GM04503 (cell line): ENCODE measurements at regions not wholly inside any gene's neighbourhood (a gene's known extent, or its start where the extent isn't known, plus 50 kb on each side); places are given as distances from the start of the nearest gene placed in this dataset.

ENCODE experiments used
- DNase-seq: peaks from one replicate; pipeline ENCODE4 v3.0.0-alpha.2; 2012; ENCODE audit warnings: low read depth

DNA sequence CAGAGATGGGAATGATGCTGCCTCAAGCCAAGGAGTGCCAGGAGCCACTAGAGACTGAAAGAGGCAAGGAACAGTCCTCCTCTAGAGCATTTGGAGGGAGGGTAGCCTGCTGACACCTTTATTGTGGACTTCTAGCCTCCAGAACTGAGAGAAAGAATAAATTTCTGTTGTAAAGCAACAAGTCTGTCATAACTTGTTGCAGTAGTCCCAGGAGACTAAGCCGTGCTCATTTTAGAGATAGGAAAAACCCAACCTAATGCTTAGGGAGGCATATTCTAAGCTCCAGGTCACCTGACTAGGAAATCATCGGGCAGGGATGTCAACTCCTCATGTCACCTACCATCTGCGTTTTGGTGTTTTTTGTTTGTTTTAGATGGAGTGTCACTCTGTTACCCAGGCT, 345.4 kb upstream of the EEF2KMT start:
- no peak for DNase-seq

DNA sequence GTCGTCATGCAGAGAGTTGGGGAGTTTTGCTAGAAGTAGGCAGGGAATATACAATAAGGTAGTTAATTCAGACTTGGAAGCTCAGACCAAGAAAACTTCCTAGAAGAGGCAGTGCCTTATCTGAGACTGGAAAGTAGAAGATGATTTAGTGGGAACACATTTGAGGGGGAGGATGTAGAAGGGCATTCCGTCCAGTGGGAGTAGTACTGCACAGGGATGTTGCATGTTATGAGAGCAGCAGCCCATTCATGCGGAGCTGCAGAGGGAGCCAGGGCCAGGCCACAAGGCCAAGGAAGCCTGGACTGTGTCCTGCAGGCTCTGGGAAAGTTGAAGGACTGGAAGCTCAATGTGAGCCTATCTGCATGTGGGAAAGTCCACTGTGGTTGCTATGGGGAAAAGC, 344.5 kb upstream of the EEF2KMT start:
- DNase-seq: no peak

DNA sequence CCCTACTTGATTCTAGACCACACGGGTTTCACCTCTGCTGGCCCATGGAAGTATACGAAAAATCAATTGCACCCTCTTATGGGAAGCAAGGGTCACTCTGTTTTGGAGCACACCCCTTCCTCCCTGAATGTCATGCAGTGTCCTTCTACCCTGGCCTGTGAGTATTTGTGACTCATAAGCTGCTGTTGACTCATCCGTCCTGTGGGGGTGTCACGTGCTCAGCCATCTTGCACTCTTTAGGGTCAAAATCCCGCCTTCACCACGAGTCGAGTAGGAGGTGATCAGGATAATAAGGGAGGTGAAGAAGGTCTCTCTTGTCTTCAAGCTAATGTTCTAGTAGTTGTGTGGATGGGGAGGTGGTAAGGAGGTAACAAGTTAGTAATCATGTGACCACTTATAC, 341.0 kb upstream of the EEF2KMT start:
- no peak for DNase-seq

DNA sequence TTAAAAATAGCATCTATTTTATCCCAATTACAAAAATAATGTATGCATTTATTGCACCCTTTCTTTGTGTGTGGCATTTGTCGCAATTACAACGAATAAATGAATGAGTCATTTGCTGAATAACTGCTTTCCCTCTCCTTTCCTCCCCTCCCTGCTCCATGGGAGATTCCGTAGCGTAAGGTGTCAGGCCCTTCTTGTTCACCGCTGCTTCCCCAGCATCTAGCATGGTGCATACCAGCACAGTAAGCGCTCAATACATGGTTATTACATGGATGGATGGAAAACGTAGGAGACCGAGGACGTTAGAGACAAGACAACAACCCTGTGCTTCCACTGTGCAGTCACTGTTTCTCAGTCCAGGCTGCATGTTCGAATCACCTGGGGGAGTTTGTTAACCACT, 336.0 kb upstream of the EEF2KMT start:
- DNase-seq: no peak

DNA sequence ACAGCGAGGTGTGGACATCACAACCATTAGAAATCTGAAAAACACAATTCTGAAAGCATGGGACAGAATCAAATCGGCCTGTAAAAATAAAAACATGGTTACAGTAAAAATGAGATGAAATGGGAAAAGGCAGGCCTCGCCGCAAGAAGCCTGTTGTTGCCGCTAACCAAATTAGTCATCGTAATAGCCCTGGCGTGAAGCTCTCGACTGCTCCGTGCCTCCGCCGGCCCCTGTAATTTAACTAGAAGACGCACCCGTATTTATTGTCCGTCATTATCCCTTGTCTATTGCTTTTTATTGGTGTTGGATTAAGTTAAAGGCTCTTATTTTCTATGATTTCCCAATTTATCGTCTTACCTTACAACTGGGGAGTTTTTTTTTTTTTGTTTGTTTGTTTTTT, 334.6 kb upstream of the EEF2KMT start:
- DNase-seq: no peak

DNA sequence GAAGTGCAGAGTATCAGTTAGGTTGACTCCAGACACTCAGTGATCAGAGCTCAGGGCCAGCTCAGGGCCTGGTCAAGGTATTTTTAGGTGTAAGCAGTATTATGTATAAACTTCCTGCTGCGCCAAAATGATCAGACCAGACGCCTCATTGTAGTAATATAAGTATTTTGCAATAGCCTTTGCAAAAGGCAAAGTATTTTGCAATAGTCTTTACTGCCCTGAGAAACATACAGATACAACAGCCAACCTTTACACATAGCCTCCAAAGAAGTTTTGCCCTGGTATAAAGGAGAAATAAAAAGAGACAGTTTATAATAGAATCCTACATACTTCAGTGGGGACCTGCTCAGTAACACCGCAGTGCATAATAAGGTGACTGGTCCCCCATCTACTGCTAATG, 333.0 kb upstream of the EEF2KMT start:
- no peak for DNase-seq

DNA sequence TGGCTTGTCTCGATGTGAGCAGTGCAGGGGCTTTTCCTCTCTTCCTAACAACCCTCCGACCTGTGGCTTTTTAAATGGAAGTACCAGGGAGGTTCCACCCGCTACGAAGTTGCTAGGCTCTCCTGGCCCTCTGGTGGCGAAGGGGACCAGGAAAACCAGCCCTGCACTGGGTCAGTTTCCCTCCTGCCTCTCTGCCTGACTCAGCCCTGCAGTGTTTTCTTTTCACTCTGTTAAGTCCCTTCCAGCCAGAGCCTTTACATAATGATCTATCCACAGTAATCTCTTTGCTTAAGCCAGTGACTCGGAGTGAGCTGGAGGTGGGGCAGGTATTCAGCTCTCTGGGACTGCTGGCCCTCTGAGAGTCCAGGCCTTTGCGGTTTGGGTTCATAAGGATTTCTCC, 331.3 kb upstream of the EEF2KMT start:
- DNase-seq: no peak

DNA sequence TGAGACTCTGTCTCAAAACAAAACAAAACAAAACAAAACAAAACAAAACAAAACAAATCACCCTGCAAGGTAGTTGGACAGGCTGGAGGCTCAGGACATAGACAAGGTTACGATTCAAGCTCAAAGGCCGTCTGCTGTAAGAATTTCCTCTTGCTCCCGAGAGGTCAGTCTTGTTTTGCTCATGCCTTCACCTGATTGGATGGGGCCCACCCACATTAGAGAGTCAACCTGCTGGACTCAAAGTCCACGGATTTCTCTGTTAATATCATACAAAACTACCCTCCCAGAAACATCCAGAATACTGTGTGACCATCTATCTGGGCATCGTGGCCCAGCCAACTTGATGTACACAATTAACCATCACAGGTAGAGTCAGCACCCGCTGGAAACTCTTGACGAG, 330.0 kb upstream of the EEF2KMT start:
- no peak for DNase-seq

DNA sequence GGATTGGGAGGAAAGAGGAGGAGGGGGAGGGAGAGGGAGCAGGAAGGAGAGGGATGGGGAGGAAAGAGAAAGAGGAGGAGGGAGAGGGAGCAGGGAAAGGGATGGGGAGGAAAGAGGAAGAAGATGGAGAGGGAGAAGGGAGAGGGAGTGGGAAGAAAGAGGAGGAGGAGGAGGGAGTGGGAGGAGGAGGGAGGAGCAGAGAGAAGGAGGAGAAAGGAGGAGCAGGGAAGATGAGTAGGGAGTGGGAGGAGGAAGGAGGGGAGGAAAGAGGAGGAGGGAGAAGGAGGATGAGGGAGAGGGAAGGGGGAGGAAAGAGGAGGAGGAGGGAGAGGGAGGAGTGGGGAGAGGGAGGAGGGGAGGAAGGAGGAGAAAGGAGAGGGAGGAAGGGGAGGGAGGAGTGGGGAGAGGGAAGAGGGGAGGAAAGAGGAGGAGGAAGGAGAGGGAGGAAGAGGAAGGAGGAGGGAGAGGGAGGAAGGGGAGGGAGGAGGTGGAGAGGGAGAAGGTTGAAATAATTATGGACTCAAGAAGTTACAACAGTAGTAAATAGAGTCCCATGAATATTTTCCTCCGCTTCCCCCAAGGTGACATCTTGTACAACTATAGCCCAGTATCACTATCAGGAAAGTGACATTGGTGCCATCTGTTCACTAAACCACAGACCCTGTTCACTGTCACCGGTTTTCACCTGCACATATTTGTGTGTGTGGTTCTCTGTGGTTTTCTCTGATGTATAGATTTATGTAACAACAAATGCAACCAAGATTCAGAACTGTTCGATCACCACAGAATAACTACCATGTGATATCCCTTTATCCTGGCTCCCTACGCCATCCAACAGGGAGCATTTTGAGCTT, 325.3 kb upstream of the EEF2KMT start:
- DNase-seq: no peak

DNA sequence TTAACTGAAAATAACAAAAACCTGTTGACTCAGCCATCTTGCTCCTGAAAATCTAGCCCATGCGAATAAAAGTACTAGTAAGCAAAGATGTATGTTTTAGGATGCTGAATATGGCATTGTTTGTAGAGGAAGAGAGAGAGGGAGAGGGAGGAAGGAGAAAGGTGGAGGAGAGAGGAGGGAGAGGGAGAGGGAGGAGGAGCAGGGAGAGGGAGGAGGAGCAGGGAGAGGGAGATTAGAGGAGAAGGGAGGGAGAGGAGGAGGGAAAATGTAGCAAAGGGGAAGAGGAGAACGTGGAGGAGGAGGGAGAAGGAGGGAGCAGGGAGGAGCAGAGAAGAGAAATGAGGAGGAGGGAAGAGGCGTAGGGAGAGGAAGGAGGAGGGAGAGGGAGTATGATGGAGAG, 324.5 kb upstream of the EEF2KMT start:
- DNase-seq: no peak

DNA sequence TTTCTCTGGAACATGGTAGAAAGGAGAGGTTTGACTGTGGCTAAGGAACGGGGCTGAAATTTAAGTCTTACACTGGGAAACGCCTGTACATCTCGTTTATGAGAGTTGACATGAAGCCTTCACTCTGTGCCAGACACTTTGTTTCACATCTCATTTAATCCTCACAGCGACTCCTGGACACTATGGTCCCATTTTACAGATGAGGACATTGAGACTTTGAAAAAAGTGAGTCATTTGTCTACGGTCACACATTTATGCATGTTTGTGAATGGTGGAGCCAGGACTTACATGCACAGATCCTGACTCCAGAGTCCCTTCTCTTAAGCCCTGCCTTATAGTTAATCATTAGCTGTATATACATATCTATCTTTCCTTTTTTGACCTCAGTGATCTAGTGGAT, 318.4 kb upstream of the EEF2KMT start:
- DNase-seq: no peak

DNA sequence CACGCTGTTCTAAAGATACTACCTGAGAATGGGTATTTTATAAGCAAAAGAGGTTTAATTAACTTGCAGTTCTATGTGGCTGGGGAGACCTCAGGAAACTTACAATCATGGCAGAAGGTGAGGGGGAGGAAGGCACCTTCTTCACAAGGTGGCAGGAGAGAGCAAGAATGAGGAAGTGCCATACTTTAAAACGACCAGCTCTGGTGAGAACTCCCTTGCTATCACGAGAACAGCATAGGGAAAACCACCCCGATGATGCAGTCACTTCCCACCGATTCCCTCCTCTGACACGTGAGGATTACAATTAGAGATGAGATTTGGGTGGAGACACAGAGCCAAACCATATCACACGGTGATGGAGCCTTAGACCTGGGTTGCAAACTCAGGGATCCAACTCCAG, 317.5 kb upstream of the EEF2KMT start:
- DNase-seq: no peak

DNA sequence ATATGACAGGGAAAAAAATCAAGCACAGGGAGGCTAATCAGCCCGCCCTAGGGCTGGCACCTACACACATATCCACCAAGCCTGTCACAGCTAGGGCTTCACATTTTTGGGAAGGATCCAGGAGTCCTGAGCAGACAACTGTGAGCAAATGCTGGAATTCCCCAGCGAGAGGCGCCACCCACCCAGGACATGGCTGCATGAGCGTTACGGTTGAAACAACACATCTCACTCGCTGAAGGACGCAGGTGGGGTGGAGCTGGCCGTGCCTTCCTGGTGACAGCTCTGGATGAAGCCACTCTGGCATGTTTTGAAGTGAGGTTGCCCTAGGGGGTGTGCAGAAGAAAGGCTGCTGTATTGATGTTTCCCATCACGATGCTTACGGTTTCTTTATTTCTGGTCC, 315.1 kb upstream of the EEF2KMT start:
- no peak for DNase-seq

DNA sequence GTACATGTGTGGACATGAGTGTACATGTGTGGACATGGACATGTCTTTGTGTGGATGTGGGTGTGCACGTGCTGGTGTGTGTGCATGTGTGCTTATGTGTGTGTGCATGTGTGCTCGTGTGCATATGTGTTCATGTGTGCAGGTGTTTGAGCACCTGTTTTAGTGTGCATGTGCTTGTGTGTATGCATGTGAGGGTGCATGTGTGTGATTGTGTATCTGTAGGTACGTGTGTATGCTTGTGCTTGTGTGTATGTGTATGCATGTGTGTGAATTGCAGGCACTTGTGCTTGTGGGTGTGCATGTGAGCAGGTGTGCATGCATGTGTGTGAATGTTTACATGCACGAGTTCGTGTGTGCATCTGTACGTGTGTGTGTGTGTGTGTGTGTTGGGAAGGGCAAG, 300.6 kb upstream of the EEF2KMT start:
- DNase-seq: no peak

DNA sequence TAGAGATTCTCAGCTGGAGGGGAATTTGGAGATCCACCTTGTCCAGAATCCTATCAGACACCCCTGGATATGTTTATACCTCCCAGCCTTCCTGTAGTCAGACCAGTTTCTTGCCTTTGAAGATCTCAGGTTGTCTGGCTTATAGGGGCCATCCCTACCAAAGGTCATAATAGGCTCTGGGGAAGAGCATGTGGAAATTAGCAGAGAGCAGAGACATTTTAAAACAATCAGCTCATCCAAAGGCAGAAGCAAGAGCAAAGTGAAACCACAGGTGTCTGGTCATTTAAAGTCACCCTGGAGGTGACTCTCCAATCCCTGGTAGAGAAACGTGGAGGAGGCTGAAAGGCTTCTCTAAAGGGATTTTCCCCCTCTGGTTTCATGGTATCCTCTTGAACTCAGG, 299.3 kb upstream of the EEF2KMT start:
- DNase-seq: no peak

DNA sequence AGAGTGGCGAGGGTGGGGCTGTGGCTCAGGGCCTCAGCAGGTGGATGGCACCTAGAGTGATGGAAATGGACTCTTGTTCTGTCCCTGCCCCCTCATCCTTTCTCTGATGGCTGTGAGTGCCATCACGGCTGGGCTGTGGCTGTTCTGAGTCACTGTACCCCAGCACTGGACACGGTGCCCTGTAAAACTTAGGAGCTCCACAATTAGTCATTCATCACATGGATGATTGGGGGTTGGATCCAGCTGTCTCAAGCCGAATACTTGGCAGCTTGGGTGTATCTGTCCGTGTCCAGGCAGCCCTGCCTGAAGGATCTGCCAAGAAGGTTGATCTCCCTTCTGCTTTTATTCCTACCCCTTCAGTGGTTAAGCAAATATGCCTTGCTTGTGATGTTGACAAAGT, 295.5 kb upstream of the EEF2KMT start:
- DNase-seq: no peak

DNA sequence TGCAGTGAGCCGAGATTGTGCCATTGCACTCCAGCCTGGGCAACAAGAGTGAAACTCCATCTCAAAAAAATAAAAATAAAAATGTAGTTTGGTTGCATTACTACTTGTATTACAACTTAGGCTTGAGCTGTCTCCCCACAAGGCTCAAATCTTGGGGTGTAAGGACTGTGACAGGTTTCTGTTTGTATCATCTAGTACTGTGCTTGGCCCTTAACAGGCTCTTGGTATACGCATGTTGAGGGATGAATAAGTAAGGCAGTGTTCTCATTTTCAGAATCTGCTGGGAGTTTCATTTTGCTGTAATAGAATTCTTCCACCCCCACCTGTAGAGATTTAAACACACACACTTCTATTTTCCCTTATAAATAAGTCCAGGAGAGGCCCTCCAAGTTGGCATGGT, 289.4 kb upstream of the EEF2KMT start:
- no peak for DNase-seq

DNA sequence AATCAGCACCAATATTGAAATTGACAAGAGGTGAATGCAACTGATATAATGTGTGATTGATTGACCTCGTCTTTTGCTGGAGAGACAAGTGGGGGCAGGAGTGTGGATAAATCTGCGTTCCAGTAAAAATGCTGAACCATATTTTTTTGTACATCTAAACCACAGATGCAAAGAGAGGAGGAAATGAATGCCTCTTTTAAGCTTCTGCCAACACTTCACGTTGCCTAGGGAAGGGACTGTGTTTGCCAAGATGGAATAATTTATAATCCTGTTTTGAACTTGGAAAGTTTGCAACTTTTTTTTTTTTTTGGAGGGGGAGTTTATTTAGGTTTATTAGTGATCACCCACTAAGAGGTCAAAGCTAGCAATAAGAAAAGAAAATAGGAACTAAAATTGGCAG, 288.2 kb upstream of the EEF2KMT start:
- DNase-seq: no peak

DNA sequence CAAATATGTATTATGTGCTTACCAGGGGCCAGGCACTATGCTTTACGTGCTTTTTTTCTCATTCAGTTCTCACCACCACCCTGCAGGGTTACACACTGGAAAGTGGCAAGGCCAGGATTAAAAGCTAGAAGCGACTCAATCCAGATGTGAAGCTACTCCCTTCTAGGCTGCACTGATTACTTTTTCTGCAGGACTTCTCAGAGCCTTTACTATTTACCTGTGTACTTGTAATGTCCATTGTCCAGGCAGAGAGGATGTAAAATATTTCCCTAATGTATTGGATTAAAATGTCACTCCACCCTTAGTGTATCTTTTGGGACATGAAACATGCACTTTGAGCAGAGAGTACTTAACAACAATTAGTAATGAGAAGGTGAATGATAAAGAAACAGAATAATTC, 287.5 kb upstream of the EEF2KMT start:
- no peak for DNase-seq

DNA sequence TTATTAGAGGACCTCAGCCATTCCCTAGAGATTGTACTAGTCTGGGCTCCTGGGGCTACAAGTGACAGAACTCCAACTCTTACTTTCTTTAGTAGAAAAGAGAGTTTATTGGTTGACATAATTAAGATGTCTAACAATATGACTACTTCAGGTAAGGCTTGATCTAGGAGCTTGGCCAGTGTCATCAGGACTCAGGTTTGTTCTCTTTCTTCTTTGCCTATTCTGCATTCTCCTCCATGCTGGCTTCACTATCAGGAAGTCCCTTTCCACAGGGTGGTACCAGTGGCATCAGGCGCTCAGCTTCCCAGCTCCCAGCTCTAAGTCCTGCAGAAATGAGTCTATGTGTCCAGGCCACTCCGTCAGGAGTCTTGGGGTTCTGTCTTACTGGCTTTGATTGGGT, 286.1 kb upstream of the EEF2KMT start:
- no peak for DNase-seq

DNA sequence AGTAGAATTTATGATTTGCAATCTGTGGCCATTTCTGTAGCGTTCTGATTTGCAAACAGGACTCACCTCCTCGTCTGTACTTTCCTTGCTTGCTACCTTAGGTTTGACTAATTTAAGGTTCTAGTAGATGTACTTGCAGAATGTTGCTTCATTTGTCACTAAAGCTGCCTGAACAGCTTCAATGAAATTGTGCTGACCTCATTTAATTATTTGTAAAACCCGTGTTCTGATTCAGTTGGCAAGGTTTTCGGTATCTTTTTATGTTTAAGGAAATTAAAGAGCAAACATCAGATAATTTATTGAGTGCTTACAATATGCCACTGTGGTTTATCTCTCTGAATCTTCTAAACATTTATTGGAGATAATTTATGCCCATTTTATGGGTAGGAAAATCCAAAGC, 284.9 kb upstream of the EEF2KMT start:
- no peak for DNase-seq

DNA sequence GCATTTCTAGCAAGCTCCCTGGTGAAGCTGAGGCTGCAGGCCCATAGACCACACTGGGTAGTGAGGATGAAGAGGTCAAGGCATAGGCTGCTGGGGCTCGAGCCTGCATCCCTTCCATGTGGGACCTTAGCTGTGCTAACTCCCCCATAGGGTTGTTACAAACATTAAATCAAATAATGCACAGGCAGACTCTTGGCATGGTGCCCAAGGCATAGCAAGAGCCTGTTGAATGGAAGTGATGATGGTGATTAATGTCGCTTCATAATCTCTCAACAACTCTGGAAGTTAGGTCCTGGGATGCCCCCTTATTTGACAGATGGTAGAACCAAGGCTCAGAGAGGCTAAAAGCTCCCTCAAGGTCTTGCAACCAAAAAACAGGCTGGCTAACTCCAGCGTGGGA, 283.9 kb upstream of the EEF2KMT start:
- no peak for DNase-seq

DNA sequence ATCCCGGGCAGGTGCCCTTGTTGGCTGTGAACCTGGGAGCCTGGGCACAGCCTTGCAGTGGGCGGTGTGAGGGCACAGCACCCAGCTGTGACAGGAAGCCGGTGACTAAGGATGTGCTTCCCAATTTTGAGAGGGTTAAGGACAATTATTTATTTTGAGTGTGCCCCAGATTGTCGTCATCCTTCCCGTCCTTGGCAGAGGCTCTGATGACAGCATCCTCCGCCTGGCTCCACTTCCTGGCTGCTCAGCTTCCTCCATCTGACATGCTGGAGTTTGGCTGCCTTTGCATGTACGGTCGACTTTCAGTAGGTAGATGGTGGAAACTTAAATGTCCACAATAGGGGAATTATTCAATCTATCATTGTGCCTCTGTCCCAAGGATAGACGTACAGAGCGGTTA, 282.4 kb upstream of the EEF2KMT start:
- DNase-seq: no peak

DNA sequence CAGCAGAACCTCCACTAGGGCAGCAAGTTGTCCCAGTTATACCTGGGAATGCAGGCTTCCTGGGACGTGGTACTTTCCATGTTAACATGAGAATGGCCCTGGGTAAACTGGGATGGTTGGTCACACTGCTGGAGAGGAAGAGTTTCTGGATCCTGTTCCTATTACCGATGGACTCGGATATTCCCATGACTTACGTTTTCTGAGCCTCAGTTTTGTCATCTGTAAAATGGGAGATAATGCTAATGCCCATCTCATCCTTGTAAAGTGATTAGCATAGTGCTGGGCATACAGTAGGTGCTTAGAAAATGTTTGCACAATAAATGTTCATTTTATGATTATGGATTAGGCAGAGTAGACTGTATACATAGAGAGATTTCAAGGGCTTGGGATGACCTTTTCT, 280.9 kb upstream of the EEF2KMT start:
- DNase-seq: no peak
